ENCODE measurements at regions not wholly inside any gene's neighbourhood (a gene's known extent, or its start where the extent isn't known, plus 50 kb on each side); places are given as distances from the start of the nearest gene placed in this dataset.

- TF ChIP-seq CTCF (optimal IDR thresholded peaks at IDR 0.05 in 1 of 3, IDR thresholded peaks at IDR 0.05 in 1 of 3, conservative IDR thresholded peaks at IDR 0.05 in 1 of 3; ENCODE audit: extremely low read depth in 1 of 3, insufficient read depth in 2 of 3, low read length in 3 of 3) (no peak), EZH2 (IDR thresholded peaks at IDR 0.05; ENCODE audit: low read length) (no peak)
Observed at GRCh38 chr2:51483720-51484119, 451.8 kb upstream of the NRXN1 start.
